ENCODE measurements at regions not wholly inside any gene's neighbourhood (a gene's known extent, or its start where the extent isn't known, plus 50 kb on each side); places are given as distances from the start of the nearest gene placed in this dataset.

DNA sequence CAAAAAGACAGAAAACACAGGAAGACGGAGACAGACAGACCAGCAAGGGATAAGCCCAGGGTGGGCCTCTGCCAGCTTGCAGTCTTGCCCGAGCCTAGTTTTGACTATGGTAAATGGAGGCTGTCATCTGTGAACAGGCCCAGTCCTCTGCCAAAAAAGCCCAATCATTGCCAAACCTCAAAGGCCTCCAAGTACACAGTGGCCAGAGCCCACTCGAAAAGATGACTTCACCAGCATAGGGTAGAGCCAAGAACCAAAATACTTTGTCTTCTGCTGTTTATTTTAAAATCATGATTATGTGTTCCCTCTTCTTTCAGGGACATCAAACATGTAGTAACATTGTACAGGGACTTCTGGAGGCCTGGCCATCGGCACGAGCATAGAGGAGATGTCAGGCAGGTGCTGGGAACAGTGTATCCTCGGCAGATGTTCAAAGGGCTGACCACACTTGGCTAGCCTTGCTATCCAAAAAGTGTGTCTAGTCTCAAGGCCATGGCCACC, 66.0 kb downstream of the TTC32 start:
- Histone ChIP-seq H3K4me3 (ENCODE audit: low read length) (no peak overlapping the region), H3K4me1 (ENCODE audit: control insufficient read depth, insufficient read depth, low read length) (peaks cover 3% of the 10 kb centered on the region), H3K27ac (ENCODE audit: low read depth, low read length) (no peak overlapping the region), H3K9me3 (ENCODE audit: control insufficient read depth, low read length) (no peaks in the 10 kb centered on the region), H3K36me3 (ENCODE audit: control insufficient read depth, insufficient read depth, low read length) (no peaks in the 10 kb centered on the region), H3K9ac (ENCODE audit: extremely low read depth, low read length, poor library complexity, severe bottlenecking) (no peak overlapping the region), H3K27me3 (ENCODE audit: control insufficient read depth, insufficient read depth, low read length, poor library complexity, severe bottlenecking) (peaks cover 18% of the 10 kb centered on the region)
- peaks cover 5% of the 10 kb centered on the region for H3K4me1 Mint-ChIP-seq
- no peak overlapping the region for H3K4me3 Mint-ChIP-seq
- no peaks in the 10 kb centered on the region for H3K36me3 Mint-ChIP-seq (ENCODE audit: low read depth)
- TF ChIP-seq, protein P1, sequence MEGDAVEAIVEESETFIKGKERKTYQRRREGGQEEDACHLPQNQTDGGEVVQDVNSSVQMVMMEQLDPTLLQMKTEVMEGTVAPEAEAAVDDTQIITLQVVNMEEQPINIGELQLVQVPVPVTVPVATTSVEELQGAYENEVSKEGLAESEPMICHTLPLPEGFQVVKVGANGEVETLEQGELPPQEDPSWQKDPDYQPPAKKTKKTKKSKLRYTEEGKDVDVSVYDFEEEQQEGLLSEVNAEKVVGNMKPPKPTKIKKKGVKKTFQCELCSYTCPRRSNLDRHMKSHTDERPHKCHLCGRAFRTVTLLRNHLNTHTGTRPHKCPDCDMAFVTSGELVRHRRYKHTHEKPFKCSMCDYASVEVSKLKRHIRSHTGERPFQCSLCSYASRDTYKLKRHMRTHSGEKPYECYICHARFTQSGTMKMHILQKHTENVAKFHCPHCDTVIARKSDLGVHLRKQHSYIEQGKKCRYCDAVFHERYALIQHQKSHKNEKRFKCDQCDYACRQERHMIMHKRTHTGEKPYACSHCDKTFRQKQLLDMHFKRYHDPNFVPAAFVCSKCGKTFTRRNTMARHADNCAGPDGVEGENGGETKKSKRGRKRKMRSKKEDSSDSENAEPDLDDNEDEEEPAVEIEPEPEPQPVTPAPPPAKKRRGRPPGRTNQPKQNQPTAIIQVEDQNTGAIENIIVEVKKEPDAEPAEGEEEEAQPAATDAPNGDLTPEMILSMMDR (conservative IDR thresholded peaks at IDR 0.05): no peak
- DNase-seq: no peak
- H3K27ac Mint-ChIP-seq: no peak overlapping the region
- 63% methylated on average over 3 to 6 of the region's 6 CpGs for WGBS, 2 experiments (ENCODE audit: insufficient coverage in 1 of 2, insufficient read length in 1 of 2)
- H3K9me3 Mint-ChIP-seq: no peaks in the 10 kb centered on the region
- peaks cover 29% of the 10 kb centered on the region for H3K27me3 Mint-ChIP-seq (ENCODE audit: insufficient read depth)

DNA sequence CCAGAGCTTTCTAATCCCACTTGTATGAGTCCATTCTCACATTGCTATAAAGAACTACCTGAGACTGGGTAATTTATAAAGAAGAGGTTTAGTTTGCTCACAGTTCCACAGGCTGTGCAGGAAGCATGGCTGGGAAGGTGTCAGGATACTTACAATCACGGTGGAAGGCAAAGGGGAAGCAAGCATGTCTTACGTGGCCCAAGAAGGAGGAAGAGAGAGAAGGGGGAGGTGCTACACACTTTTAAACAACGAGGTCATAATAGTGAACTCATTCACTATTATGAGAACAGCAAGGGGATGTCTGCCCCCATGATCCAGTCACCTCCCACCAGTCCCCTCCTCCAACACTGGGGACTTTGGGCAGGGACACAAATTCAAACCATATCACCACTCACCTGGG, 67.8 kb downstream of the TTC32 start:
- peaks cover 19% of the 10 kb centered on the region for H3K27me3 ChIP-seq (ENCODE audit: control insufficient read depth, insufficient read depth, low read length, poor library complexity, severe bottlenecking)
- Mint-ChIP-seq H3K4me1 (peaks cover 3% of the 10 kb centered on the region), H3K27ac (no peak overlapping the region), H3K9me3 (no peaks in the 10 kb centered on the region), H3K4me3 (no peak overlapping the region), H3K27me3 (ENCODE audit: insufficient read depth) (peaks cover 22% of the 10 kb centered on the region), H3K36me3 (ENCODE audit: low read depth) (no peaks in the 10 kb centered on the region)
- WGBS, 2 experiments (ENCODE audit: insufficient coverage in 1 of 2, insufficient read length in 1 of 2): 85 to 90% methylated on average over 3 of the region's 3 CpGs
- no peak overlapping the region for H3K27ac ChIP-seq (ENCODE audit: low read depth, low read length)
- H3K9me3 ChIP-seq (ENCODE audit: control insufficient read depth, low read length): no peaks in the 10 kb centered on the region
- no peak overlapping the region for H3K9ac ChIP-seq (ENCODE audit: extremely low read depth, low read length, poor library complexity, severe bottlenecking)
- no peaks in the 10 kb centered on the region for H3K36me3 ChIP-seq (ENCODE audit: control insufficient read depth, insufficient read depth, low read length)
- no peak overlapping the region for H3K4me3 ChIP-seq (ENCODE audit: low read length)
- DNase-seq: no peak
- peaks cover 1% of the 10 kb centered on the region for H3K4me1 ChIP-seq (ENCODE audit: control insufficient read depth, insufficient read depth, low read length)
- TF ChIP-seq, protein P1 (conservative IDR thresholded peaks at IDR 0.05): no peak

DNA sequence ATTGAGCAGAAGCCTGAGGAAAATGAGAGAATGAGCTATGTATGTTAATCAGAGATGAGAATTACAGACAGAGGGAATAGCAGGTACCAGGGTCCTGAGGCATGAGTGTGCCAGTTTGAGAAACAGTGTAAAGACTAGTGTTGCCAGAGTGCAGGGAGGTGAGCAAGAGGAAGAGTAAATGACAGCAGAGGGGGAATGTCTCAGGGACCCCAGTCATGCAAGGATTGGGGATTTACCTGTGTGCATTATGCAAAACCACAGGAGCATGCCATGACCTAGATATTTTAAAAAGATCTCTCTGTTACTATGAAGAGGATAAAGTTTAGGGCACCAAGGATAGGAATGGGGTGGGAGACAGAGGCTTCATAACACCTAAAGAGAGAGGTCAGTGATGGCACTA, 72.1 kb downstream of the TTC32 start:
- Mint-ChIP-seq H3K27ac (no peak overlapping the region), H3K27me3 (ENCODE audit: insufficient read depth) (peaks cover 9% of the 10 kb centered on the region), H3K9me3 (peaks cover 9% of the 10 kb centered on the region), H3K4me1 (no peaks in the 10 kb centered on the region), H3K36me3 (ENCODE audit: low read depth) (no peaks in the 10 kb centered on the region), H3K4me3 (no peak overlapping the region)
- TF ChIP-seq, protein P1 (conservative IDR thresholded peaks at IDR 0.05): no peak
- no peak overlapping the region for H3K4me3 ChIP-seq (ENCODE audit: low read length)
- H3K27me3 ChIP-seq (ENCODE audit: control insufficient read depth, insufficient read depth, low read length, poor library complexity, severe bottlenecking): peaks cover 15% of the 10 kb centered on the region
- H3K27ac ChIP-seq (ENCODE audit: low read depth, low read length): no peak overlapping the region
- no peak overlapping the region for H3K9ac ChIP-seq (ENCODE audit: extremely low read depth, low read length, poor library complexity, severe bottlenecking)
- no peak for DNase-seq
- H3K9me3 ChIP-seq (ENCODE audit: control insufficient read depth, low read length): peaks cover 11% of the 10 kb centered on the region
- H3K36me3 ChIP-seq (ENCODE audit: control insufficient read depth, insufficient read depth, low read length): no peaks in the 10 kb centered on the region
- no peaks in the 10 kb centered on the region for H3K4me1 ChIP-seq (ENCODE audit: control insufficient read depth, insufficient read depth, low read length)
